ENCODE measurements at regions not wholly inside any gene's neighbourhood (a gene's known extent, or its start where the extent isn't known, plus 50 kb on each side); places are given as distances from the start of the nearest gene placed in this dataset.
"Not testable (repeated sequence)": the region's sequence is repeated elsewhere in the genome, so short reads cannot be mapped to it uniquely, and the experiment has no call there.

DNA sequence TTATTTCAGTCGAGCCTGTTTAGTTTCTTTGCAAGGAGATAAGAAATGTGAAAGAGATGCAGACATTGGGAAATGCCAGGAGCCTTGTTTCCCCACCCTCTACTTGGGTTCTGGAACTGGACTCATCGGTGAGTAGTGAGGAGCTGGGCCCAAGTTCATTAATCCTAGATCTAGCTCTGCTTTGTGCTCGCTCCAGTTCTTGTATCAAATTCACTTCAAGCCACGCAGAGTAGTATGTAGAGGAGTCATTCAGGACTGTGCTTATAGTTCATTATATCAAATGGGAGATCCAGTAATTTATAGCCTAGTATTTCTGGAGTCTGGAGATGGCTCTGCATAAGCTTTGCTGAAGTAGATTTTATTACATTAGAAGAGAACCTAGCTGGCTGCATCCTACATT is 142.5 kb downstream of the RALA start:
- not testable (repeated sequence) for TF ChIP-seq EZH2 (IDR thresholded peaks at IDR 0.05; ENCODE audit: borderline replicate concordance); EZH2phosphoT487 (IDR thresholded peaks at IDR 0.05; ENCODE audit: low read depth, severe bottlenecking, unreplicated experiment)
- TF ChIP-seq, protein P1, sequence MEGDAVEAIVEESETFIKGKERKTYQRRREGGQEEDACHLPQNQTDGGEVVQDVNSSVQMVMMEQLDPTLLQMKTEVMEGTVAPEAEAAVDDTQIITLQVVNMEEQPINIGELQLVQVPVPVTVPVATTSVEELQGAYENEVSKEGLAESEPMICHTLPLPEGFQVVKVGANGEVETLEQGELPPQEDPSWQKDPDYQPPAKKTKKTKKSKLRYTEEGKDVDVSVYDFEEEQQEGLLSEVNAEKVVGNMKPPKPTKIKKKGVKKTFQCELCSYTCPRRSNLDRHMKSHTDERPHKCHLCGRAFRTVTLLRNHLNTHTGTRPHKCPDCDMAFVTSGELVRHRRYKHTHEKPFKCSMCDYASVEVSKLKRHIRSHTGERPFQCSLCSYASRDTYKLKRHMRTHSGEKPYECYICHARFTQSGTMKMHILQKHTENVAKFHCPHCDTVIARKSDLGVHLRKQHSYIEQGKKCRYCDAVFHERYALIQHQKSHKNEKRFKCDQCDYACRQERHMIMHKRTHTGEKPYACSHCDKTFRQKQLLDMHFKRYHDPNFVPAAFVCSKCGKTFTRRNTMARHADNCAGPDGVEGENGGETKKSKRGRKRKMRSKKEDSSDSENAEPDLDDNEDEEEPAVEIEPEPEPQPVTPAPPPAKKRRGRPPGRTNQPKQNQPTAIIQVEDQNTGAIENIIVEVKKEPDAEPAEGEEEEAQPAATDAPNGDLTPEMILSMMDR (IDR thresholded peaks at IDR 0.05; ENCODE audit: poor library complexity) = not testable (repeated sequence)

Data from hepatocyte (in vitro differentiated cells).